ENCODE measurements at regions not wholly inside any gene's neighbourhood (a gene's known extent, or its start where the extent isn't known, plus 50 kb on each side); places are given as distances from the start of the nearest gene placed in this dataset.

DNA sequence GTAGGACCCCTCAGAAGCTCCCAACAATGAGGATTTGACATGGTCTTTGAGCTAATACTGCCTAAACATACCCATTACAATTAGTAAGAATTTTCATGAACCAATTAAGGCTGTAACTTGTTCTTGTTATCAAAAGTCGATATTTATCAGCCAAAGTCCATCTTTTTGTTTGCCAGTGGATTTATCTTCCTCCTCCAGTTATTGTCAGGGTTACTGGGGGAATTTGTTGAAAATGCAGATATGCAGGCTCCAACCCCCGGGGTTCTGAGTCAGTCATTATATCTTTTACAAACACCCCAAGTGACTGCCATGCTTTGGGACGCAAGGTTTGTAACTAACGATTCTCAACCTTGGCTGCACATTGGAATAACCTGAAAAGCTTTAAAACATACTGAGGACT lies 338.8 kb upstream of the PPARGC1A start:
- peaks cover 2% of the 10 kb centered on the region for H3K9me3 Mint-ChIP-seq
- TF ChIP-seq EZH2 (IDR thresholded peaks at IDR 0.05) (no peak), EZH2phosphoT487 (IDR thresholded peaks at IDR 0.05) (no peak)
- TF ChIP-seq, protein P1, sequence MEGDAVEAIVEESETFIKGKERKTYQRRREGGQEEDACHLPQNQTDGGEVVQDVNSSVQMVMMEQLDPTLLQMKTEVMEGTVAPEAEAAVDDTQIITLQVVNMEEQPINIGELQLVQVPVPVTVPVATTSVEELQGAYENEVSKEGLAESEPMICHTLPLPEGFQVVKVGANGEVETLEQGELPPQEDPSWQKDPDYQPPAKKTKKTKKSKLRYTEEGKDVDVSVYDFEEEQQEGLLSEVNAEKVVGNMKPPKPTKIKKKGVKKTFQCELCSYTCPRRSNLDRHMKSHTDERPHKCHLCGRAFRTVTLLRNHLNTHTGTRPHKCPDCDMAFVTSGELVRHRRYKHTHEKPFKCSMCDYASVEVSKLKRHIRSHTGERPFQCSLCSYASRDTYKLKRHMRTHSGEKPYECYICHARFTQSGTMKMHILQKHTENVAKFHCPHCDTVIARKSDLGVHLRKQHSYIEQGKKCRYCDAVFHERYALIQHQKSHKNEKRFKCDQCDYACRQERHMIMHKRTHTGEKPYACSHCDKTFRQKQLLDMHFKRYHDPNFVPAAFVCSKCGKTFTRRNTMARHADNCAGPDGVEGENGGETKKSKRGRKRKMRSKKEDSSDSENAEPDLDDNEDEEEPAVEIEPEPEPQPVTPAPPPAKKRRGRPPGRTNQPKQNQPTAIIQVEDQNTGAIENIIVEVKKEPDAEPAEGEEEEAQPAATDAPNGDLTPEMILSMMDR (IDR thresholded peaks at IDR 0.05) = no peak

DNA sequence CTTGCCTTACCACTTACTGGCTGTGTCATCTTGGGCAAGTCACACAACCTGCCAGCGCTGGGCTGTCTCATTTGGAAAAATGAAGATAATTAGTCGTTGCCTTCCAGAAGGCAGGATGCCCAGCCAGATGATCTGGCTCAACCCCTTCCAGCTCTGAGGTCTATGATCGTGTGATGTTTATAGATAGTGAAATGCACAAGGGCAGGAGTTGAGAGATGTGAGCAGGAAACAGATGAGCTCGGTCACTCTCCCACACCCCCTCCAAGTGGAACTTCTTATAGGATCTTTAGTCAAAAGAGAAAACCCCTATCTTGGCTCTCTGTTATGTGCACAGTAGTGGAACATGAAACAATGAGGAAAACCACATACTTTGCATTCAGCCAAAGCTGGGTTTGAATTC lies 336.8 kb upstream of the PPARGC1A start:
- Histone ChIP-seq H3K79me2 (ENCODE audit: low read depth) (no peaks in the 10 kb centered on the region), H3K9ac (no peak overlapping the region), H3K27ac (no peak overlapping the region), H3K4me2 (no peak overlapping the region), H3K27me3 (no peaks in the 10 kb centered on the region), H3K9me3 (ENCODE audit: low read depth) (no peaks in the 10 kb centered on the region), H3F3A (ENCODE audit: low read depth) (no peaks in the 10 kb centered on the region), H3K4me1 (peaks cover 6% of the 10 kb centered on the region), H2AFZ (replicated peaks) (no peak overlapping the region), H4K20me1 (ENCODE audit: low read depth) (no peaks in the 10 kb centered on the region), H3K36me3 (no peaks in the 10 kb centered on the region), H3K4me3 (no peak overlapping the region)
- Mint-ChIP-seq H3K36me3 (no peaks in the 10 kb centered on the region), H3K4me1 (peaks cover 7% of the 10 kb centered on the region), H3K9me3 (peaks cover 2% of the 10 kb centered on the region), H3K4me3 (no peak overlapping the region), H3K27ac (no peak overlapping the region), H3K27me3 (ENCODE audit: insufficient read depth, low read depth) (peaks cover 6% of the 10 kb centered on the region)
- TF ChIP-seq, protein P1 (IDR thresholded peaks at IDR 0.05) = no peak
- TF ChIP-seq EZH2phosphoT487 (IDR thresholded peaks at IDR 0.05) (no peak), EZH2 (IDR thresholded peaks at IDR 0.05) (no peak)
- no peak for DNase-seq (ENCODE audit: low spot score)

More for the DNA sequence above, 338.8 kb upstream of the PPARGC1A start:
- no peaks in the 10 kb centered on the region for H4K20me1 ChIP-seq (ENCODE audit: low read depth)
- Mint-ChIP-seq H3K4me1 (peaks cover 10% of the 10 kb centered on the region), H3K27me3 (ENCODE audit: insufficient read depth, low read depth) (peaks cover 6% of the 10 kb centered on the region), H3K27ac (no peak overlapping the region), H3K4me3 (no peak overlapping the region), H3K36me3 (no peaks in the 10 kb centered on the region)
- no peaks in the 10 kb centered on the region for H3K36me3 ChIP-seq
- no peak overlapping the region for H2AFZ ChIP-seq (replicated peaks)
- H3K4me1 ChIP-seq = peaks cover 22% of the 10 kb centered on the region
- H3K79me2 ChIP-seq (ENCODE audit: low read depth) = no peaks in the 10 kb centered on the region
- H3F3A ChIP-seq (ENCODE audit: low read depth) = no peaks in the 10 kb centered on the region
- no peak overlapping the region for H3K27ac ChIP-seq
- H3K9me3 ChIP-seq (ENCODE audit: low read depth) = no peaks in the 10 kb centered on the region
- H3K4me3 ChIP-seq = no peak overlapping the region
- no peak overlapping the region for H3K4me2 ChIP-seq
- H3K9ac ChIP-seq = no peak overlapping the region
- no peaks in the 10 kb centered on the region for H3K27me3 ChIP-seq
- DNase-seq (ENCODE audit: low spot score) = no peak

GRCh38 chr4:24226023-24226422 lies 336.2 kb upstream of the PPARGC1A start:
- no peak overlapping the region for H2AFZ ChIP-seq (replicated peaks)
- no peaks in the 10 kb centered on the region for H3K9me3 ChIP-seq (ENCODE audit: low read depth)
- TF ChIP-seq, protein P1 (IDR thresholded peaks at IDR 0.05) = no peak
- TF ChIP-seq EZH2 (IDR thresholded peaks at IDR 0.05) (no peak), EZH2phosphoT487 (IDR thresholded peaks at IDR 0.05) (no peak)
- no peaks in the 10 kb centered on the region for H3K79me2 ChIP-seq (ENCODE audit: low read depth)
- H3K9ac ChIP-seq = no peak overlapping the region
- H3K4me1 ChIP-seq = peaks cover 6% of the 10 kb centered on the region
- no peak overlapping the region for H3K4me3 Mint-ChIP-seq
- no peak overlapping the region for H3K27ac Mint-ChIP-seq
- no peak overlapping the region for H3K4me3 ChIP-seq
- DNase-seq (ENCODE audit: low spot score) = no peak
- no peaks in the 10 kb centered on the region for H3K36me3 ChIP-seq
- no peaks in the 10 kb centered on the region for H3K27me3 ChIP-seq
- H3F3A ChIP-seq (ENCODE audit: low read depth) = no peaks in the 10 kb centered on the region
- H3K4me2 ChIP-seq = no peak overlapping the region
- peaks cover 2% of the 10 kb centered on the region for H3K9me3 Mint-ChIP-seq
- H3K4me1 Mint-ChIP-seq = peaks cover 7% of the 10 kb centered on the region
- no peaks in the 10 kb centered on the region for H3K36me3 Mint-ChIP-seq
- peaks cover 4% of the 10 kb centered on the region for H3K27me3 Mint-ChIP-seq (ENCODE audit: insufficient read depth, low read depth)
- no peak overlapping the region for H3K27ac ChIP-seq
- H4K20me1 ChIP-seq (ENCODE audit: low read depth) = no peaks in the 10 kb centered on the region

All from neural progenitor cell (in vitro differentiated cells).